Midbrain (tissue), 1 donor: ENCODE measurements at regions not wholly inside any gene's neighbourhood (a gene's known extent, or its start where the extent isn't known, plus 50 kb on each side); places are given as distances from the start of the nearest gene placed in this dataset.
A peak's percentile ranks its signal among the peaks of the same experiment; 100 is the strongest.
"Not testable (repeated sequence)": the region's sequence is repeated elsewhere in the genome, so short reads cannot be mapped to it uniquely, and the experiment has no call there.

Experiments
- DNase-seq: peaks from one replicate; lab custom pipeline; 2025; lab: John Stamatoyannopoulos, UW

DNA sequence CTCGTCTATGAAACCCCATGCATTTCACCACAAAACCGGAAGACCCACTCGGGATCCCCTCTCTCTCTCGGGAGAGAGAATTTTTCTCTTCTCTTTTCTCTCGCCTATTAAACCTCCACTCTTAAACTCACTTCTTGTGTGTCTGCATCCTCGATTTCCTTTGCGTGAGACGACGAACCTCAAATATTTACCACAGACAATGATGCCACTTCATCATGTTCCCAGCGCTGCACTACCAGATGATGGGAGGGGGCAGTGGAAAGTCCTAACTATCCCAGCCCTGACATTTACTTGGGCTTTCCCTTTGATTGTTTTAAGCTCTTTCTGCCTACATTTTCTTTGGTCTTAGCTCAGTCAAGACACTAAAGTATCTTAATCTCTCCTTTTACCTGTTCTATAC is 906.7 kb downstream of the GRID1 start:
- no peak for DNase-seq

DNA sequence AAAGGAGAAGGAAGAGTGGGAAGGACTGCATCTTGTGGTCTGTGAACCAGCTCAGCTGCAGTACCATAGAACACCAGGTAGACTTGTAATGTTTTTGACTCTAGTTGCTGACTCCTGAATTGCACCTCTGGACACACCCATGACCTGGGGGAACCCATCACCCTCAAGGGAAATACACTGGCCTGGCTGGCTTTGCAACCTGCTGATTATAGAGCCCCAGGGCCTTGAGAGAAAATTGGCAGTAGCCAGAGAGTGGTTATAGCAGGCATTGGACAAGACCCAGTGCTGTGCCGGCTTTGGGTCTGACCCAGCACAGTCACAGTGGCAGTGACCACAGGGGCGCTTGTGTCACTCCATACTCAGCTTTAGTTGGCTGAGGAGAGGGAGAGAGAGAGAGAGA is 902.3 kb downstream of the GRID1 start:
- no peak for DNase-seq

DNA sequence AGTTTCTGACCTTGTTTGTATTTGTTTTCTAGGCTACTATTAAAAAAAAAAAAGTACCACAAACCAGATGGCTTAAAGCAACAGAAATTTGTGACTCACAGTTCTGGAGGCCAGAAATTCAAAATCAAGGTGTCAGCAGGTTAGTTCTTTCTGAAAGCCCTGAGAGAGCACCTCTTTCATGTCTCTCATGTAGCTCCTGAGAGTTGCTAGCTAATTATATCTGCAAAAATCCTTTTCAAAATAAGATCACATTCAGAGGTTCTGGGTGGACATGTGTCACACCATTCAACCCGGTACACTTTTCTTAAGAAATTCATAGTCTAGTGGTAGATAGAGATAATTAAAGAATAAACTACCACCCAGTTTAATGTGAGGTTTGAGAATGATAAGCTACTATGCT is 888.6 kb downstream of the GRID1 start:
- no peak for DNase-seq

DNA sequence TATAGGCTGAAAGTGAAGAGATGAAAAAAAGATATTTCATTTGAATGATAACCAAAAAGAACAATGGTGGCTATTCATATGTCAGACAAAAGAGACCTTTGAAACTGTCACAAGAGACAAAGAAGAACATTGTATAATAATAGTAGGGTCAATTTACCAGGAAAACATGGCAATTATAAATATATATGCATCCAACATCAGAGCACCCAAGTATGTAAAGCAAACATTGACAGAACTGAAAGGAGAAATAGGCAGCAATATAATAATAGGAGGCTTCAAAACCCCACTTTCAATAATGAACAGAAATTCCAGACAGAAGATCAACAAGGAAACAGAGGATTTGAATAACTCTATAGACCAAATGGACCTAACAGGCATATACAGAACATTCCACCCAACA is 876.2 kb downstream of the GRID1 start:
- DNase-seq, result peak; percentile 38

DNA sequence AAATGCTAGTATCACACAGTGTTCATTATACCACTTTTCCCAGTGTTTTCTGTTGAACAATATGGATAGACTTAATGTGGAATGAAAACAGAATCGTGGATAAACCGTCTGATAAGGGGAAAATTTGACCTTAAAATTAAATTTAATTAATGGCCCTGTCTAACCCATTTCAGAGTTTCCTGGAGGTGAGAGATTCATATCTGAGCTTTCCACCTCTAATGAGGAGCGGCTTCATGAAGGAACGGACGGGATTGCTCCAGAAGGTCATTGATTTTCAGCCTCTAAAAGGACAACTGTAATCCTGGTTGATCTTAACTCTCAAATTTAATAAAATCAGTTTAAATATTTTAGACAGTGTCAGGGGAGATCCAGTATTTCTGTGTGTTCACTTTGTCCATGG is 874.9 kb downstream of the GRID1 start:
- no peak for DNase-seq

DNA sequence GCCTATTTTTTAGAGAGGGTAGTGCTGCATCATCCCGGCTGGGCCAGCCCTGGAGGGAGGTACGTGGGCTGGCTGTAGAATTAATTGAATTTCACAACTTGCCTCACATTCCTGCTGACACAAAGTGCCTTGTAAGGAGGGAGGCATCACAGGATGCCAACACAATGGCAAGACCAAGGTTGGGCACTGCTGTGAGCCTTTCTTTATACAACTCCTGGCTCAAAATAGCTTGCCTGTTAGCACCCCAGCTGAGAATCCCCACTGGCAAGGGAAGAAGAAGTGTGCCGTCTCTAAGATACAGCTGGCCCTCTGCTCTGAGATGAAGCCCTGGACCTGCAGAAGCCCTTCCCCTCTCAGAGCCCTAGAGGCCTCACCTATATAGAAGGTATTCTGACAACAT is 873.9 kb downstream of the GRID1 start:
- DNase-seq, result peak; percentile 16

DNA sequence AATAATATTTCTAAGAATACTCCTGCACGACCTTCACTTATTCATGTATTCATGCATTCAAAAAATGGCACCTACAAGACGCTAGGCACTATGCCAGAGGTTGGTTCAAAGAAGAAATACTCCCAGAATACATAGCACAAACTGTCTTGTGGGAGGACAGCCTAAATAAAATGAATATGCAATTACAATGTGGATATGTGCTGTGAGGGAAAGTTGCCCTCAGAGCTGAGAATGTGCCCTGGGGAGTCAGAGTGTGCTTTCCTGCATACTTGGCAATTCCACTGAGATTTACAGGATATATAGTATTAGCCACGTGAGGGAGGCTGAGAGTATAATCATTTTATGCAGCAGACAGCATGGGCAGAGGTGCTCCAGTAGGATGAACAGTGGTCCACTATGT is 872.9 kb downstream of the GRID1 start:
- no peak for DNase-seq

DNA sequence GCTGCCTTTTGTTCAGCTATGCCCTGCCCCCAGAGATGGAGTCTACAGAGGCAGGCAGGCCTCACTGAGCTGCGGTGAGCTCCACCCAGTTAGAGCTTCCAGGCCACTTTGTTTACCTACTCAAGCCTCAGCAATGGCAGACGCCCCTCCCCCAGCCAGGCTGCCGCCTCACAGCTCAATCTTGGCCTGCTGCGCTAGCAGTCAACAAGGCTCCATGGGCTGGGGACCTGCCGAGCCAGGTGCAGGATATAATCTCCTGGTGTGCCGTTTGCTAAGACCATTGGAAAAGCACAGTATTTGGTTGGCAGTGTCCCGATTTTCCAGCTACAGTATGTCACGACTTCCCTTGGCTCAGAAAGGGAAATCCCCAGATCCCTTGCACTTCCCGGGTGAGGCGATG is 862.0 kb downstream of the GRID1 start:
- not testable (repeated sequence) for DNase-seq

DNA sequence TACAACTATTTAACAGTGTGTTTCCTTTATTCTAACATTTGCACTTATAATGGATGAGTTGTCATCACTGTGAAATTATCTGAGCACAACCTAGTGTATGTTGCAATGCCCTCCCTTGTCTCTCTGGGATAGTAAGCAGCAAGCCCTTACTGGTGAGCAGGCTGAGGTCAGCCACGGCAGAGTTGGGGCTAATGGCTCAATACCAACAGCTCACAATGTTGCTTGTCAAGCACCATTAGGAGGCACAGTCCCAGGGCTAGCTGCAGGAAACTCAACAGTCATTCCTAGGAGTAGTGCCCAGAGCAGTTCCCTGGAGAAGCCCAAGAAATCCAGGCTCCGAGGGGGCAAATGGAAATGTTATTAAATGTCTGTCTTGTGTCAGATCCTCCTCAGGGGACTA is 858.4 kb downstream of the GRID1 start:
- DNase-seq, result no peak

DNA sequence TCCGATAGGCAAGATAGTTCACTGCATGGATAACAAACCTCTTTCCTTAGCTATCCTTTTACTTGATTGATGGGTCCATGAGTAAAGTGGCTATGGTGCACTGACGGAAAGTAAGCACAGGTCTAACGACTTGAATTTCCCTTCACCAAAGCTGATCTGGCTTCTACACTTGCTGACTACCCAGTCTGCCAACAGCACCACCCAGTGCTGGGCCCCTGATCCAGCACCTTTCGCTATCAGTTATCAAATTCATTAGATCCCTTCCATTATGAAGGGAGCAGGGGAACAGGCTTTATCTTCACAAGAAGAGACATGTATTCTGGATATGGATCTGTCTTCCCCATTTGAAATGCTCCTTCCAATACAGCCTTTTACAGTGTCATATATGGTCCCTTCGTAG is 855.9 kb downstream of the GRID1 start:
- DNase-seq, result peak; percentile 10

DNA sequence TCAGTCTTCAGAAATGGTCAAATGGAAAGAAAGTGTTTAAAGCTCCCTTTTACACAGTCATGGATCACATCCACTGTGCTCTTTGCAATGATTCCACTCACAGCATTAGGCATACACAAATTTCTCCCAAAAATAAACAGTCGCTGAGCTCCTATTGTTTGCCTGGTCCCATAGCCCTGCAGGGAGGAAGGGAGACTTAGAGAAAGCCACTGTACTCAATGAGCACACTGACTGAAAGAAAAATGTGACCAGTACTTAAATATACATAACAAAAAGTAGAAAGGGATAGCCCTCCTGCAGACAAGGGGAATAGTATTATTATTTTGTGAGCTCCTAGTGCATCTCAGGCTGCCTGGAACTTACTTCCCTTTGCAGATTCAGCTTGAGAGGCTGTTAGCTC is 853.2 kb downstream of the GRID1 start:
- no peak for DNase-seq

DNA sequence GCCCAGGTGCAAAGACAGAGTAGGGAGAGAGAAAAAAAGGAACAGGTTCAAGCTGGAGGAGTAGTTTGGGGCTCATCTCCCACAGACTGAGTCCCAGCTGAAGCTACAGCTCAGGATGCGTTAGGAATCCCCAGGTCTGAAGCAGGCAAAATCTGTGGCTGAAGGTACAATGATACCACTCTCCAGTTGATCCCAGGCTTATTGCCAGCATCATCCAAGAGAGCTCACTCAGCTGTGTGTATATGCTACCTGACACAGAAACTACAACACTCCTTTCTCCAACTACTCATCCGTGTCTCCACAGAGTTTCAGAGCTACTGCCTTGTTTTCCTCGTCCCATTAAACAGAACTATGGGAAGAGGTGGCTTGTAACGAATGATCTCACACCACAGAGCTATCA is 851.3 kb downstream of the GRID1 start:
- no peak for DNase-seq

DNA sequence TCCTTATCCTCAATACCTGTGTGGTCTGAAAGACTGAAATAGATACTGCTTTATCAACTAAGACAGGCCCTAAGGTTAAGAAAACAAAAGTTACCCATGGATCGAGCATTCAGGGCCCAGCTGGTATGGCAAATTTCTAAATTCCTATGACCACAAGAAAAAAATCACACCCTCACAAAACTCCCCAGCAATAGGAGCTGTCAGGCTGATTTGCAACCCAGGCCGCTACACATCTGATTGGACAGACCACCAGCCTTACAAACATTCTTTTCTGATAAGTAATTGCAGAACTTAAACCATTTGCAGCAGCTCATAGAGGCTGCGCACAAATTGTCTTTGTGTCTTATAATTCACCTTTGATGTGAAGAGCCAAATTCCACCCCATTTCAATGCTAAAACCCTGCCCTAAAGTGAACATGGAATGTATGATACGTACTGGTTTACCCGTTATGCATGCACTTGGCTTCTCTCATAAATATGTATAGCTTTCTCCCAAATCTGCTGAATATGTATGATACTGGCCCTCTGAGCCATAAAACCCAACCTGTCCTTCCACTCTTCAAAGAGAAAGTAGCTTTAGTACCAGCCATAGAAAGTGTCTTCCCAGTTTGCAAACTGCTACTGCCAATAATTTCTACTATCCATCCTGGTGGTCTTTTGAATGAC is 842.5 kb downstream of the GRID1 start:
- no peak for DNase-seq

DNA sequence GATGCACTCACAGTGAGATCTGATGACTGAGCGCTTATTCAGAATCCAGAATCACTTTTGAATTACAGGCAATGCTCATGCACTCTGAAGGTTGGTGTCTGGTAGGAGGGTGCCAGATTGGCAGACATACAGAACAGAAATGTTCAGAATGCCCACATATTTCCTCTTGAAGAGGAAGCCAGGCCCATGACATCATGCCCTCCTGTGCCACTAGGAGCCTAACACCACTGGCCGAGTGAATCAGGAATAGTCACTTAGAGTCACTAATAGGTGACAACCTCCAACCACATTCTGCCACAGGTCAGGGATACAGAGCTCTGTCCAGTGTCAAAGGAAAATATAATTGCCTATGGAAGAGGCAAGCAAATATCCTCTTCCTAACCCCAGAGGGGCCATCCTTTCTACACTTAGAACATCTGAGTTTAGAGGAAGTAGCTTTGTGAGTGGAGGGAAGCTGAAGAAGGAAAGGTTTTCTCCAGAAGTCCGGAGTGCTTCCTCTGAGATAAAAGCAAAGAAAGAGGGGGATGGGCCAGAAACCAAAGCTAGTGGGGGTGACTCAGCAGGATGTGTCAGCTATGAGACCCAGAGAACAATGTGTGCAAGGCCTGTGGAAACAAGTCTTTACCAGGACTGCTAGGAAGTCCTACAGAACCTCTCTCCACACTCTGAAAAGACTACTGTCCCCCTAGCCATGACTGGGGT is 838.8 kb downstream of the GRID1 start:
- no peak for DNase-seq

DNA sequence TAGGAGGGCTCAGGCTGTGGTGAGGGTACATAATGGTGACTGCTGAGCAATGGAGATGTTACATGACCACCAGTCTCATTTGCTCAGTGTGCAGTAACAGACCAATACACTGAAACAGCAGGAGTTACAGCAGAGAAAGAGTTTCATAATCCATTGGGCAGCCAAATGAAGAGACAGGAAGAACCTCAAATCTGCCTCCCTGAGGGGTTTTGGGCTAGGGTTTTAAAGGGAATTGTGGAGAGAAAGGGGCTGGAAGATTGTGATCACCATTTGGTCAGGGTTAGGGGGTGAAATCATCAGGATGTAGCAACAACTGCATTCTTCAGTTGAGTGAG is 838.3 kb downstream of the GRID1 start:
- no peak for DNase-seq

DNA sequence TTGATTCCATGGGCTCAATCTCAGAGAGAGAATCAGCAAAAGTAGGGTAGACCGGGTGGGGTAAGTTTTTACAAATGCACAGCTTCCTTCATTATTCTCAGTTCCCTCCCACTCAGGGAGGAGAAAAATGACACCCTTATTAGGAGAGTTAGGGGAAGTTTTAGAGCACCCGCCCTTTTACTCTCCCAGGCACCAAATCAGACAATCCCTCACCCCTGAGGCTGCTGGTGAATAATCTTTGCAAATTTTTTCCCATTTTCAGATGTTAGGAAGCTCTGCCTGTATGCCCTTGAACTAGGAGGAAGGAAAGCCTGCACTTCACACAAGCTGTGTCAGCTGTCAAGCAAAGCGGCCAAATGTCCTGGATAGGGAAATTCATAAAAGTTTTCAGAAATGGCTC is 834.9 kb downstream of the GRID1 start:
- DNase-seq, result no peak

DNA sequence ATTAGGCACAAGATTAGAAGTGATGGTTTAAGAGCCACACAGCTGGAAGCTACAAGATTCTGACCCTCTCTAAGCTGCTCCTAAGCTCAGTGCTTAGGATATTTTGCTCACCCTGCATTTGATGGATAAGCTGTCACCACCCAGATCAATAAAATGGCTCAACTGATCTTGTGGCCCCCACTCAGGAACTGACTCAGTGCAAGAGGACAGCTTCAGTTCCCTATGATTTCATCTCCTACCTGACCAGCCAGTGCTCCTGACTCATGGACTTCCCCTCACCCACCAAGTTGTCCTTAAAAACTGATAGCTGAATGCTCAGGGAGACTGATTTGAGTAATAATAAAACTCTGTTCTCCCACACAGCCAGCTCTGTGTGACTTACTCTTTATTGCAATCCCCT is 833.8 kb downstream of the GRID1 start:
- no peak for DNase-seq

DNA sequence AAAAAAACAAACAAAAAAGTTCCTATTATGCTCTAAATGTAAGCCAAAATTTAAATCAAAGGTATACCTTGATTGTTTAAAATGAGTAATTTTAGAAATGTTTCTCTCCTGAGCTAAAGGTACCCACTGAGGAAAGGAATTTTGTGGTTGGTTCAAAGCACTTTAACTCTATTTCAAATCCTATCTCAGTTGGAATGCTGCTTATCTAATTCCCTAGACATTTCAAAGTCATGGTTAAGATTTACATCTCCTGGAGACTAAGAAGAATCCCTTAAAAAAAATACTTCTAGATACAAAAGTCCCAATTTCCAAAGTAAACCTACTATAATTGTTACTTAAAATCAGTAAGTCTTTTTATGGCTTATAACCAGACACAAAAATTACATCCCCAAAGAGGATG is 830.7 kb downstream of the GRID1 start:
- DNase-seq, result no peak

DNA sequence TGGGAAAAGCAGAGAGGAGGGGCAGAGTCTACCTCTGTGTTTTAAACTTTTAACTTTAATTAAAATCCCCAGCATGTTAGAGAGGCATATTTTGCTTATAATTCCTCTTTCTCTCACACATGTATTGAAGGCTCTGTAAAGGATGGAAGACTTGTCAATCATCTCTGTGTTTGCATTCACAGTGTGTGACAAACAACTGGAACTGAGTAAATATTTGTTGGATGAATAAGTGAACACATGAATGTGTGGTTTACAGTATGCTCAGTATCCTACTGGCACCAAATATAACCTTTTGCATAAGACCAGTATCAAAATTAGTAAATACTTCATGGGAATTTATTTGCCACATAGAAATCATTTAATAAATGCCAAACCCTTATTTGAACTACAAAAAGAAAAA is 829.0 kb downstream of the GRID1 start:
- no peak for DNase-seq

DNA sequence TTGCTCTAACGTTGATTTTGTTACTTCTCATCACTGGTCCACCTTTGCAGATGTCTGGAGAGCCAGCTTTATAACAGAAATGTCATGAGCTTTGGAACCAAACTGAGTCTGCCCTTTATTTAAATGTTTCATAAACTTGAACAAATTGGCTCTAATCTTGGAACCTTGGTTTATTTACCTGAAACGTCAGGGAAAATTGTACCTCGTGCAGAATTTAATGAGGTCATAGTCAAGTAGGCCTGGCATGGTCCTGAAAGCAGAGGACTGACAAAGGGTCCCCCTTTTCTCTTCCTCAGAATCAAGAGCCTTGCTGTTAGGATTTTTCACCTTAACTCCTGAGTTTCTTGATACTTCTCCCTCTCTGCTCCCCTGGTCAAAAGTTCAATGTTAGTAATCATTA is 828.0 kb downstream of the GRID1 start:
- DNase-seq, result no peak

DNA sequence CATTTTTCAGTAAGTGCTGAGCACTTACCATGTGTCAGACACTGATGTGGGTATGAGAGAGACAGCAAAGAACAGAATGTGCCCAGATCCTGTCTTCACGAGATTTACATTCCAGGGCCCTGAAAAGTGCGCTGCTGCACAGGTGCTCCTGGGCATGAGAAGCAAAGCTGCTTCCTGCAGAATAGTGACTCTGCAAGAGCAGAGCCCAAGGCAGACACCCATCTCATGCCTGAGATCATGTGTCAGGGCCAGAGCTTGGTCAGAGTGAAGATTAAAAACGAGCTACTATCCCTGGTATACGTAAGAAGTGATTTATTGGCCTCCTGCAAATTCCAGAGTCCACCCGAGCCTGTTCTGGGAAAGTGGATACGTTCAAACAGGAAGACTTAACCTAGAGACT is 824.4 kb downstream of the GRID1 start:
- no peak for DNase-seq

DNA sequence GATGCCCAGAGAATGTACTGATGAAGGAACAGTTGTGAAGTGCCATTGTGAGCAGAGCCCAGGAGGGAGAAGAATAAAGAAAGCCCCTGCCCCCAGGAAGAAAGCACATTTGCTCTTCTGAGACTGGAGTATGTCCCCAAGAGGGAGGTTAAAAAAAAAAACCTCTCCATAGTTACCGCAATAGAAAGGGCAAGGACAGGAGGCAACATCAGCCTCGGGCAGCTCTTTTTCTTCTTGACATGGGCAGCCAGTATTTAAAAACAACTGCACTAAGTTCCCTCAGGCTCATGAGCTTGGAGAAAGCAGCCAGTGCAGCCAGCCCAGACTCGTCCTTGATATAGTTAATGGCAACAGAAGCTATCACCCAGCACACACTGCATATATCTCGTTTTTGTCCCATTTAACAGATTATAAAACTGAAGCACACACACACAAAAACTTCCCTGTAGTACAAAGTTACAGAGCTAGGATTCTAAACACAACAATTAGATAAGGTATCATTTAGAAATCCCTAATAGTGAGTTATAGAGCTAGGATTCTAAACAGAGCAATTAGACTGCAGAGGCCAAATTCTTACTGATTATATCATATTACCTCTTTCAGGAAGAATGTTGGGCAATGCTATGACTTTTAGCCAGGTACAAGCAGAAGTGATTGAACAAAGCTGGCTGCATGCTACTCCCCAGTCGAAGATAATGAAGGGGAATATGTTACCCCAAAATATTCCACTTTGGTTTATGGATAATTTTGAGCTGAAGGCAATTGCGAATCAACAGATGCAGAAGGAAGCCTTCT is 823.5 kb downstream of the GRID1 start:
- DNase-seq, result no peak

DNA sequence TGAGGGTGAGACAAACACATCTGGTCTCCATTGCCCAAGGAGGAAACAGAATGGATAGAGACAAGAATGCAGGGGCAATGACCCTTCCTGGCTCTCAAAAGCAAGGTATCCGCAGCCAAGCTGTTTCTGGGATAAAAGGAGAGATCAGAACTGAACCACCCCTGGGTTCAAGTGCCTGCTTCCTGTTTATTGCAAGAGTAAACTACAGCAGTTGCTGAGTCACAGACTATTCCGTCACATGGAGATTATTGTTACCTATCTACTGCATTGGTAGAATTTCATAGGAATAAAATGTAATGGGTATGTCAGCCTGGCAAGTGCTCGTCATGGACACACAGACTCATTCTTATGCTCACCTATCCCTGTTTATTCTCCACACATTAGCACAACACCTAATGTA is 821.6 kb downstream of the GRID1 start:
- no peak for DNase-seq
